GM21786 (cell line): ENCODE measurements at regions not wholly inside any gene's neighbourhood (a gene's known extent, or its start where the extent isn't known, plus 50 kb on each side); places are given as distances from the start of the nearest gene placed in this dataset.

Experiments used
- ATAC-seq: cut with Tn5 transposase; IDR thresholded peaks from one replicate; pipeline ENCODE4 v1.9.1; 2021; ENCODE audit not compliant: unreplicated experiment

DNA sequence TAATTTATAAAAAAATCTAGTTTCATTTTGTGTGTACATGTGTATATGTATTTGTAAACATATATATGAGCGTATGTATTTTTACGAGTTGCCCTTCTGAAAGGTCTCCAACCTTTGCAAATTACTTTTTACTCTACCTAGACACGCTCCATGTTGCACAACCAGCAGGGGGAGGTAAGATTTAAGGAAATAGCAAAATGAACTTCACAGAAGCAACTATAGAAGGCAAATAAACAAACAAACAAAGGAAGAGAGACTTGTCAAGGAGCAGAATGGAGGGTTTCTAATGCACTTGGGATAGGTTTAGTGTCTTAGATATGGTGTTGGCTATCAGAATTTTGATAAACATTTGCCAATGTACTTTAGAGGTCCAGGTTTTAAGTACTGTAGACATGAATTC lies 820.5 kb upstream of the POU3F3 start:
- no peak for ATAC-seq

DNA sequence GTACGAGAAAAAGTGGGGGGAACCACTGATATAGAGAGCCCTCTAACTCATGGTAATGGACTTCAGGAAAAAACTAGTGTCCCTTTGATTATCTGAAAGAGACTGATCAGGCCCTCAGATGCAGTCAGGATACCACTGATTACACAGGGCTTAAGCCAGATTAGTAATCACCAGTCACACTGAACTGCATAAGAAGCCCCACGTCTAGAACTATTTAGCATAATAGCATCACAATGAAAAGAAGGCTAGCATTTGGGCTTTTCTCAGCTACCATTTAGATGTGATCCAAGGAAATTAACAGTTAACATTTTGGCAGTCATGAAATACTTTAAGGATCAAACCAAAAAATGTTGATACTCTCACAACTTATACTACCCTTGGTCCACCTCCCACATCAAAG lies 813.1 kb upstream of the POU3F3 start:
- no peak for ATAC-seq

DNA sequence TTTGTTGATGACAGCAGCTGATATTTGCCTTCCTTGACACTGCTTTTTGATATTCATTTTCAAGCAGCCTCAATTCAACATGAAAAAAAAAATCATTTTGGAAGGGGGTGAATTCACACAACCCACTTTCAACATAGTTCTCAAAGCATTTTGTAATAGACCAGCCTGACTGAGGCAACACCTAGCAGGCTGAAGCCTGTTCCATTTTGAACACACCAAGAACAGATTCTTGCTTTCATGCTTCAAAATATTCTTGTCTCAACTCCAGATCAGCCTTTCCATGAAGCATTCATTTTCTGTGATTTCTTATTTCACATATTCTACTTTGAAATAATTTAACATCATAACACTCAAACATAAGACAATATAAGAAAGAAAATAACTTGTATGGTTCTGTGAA lies 812.6 kb upstream of the POU3F3 start:
- ATAC-seq, result no peak

DNA sequence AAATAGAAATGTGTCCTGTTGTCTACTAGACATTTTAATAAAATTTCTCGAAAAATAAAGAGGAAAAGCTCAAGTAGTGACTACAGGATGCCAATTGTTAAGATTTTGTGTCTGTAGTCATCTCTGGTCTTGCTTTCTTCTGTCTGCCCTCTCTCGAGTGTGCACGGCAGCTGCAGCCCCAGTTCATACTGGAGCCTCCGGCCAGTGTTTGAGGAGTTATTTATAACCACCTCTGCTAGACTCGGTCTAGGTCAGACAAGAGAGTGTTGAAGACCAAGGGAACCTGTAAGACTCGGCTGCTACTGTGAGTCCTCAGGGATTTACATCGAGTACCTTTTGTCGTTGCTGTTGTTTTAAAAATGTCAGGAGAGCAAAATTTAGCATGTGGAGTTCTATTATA lies 810.1 kb upstream of the POU3F3 start:
- no peak for ATAC-seq

DNA sequence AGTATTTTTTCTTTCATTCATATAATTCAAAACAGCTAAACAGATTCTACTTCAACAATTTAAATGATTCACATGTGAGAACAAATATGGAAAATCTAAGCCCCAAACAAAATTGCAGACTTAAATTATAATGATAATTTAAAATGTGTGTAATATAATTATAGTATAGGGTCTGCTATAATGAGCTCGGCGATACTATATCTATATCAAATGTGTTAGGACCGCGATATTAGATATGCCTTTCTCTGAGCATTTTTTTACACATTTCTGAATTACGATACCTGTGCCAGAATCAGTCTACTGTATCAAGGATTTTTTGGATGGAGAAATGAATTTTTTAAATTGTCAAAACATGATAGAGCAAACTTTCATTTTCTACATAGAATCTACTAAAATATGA lies 808.8 kb upstream of the POU3F3 start:
- no peak for ATAC-seq

DNA sequence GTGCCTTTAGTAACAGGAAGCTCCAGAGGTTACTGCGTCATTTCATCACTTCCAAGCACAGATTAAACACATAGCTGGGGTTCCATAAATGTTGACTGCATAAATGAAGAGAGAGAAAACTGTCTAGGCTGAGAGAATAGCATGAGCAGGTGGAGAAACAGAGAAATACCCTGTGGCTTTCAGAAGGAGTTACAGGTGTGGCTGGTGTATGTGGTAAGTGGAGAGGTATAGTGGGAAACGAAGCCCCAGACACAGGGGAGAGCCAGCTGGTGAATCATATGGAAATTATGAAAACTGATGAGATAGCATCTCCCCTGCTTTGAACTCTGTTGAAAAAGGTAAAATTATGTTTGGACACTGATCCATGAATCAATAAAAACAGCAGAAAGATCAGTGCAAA lies 807.4 kb upstream of the POU3F3 start:
- ATAC-seq, result no peak

DNA sequence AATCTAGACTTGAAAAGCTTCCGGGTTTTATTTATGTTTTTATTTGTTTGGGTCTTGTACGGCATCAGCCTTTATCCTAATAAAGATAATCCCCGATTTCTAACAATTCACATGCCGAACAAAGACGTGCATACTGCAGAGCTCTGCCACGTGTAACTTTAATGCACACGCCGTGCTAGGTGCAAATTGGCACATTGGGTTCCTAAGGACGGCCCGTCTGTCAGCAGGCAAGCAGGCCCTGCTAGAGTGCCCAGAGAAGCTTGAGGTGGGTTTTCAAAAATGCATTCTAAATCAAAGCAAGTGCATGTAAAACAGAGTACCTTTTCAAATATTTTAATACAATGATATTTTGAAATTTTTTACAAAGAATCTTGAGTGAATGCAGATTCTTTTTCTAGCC lies 806.4 kb upstream of the POU3F3 start:
- no peak for ATAC-seq

DNA sequence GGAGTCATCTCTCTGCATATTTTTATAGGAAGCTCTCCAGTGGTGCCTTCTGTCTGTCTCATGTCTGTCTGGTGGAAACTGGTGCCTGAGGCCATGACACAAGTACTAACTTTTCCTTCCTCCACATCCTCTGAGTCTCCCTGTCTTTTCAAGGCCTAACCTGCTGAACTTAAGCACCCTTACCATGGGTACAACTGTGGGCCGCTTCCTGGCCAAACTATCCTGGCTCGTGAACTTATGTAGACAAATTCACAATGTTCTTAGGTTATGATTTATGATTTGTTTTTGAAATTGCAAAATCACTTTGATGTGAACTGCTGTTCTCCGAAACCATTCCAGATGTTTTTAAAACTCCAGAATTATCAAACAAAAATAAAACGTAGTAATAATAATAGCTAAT lies 804.5 kb upstream of the POU3F3 start:
- no peak for ATAC-seq

DNA sequence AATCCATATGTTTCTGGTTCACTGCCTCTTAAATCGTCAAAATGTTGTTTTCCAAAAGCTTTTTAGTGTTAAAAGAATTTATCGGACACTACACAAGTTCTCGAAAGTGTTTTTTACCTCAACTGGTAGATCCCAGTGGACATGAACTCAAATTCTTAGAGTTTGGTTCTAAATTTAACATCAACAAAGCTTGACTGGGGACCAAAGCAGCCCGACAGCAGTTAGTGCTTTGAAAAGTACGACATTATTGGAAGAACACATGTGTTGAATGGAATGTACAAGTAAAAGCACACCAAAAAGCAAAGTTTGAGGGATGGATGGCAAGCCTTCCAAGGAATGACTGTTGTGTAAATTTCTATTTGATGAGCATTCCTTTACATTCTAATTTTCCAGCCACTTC lies 803.9 kb upstream of the POU3F3 start:
- no peak for ATAC-seq

DNA sequence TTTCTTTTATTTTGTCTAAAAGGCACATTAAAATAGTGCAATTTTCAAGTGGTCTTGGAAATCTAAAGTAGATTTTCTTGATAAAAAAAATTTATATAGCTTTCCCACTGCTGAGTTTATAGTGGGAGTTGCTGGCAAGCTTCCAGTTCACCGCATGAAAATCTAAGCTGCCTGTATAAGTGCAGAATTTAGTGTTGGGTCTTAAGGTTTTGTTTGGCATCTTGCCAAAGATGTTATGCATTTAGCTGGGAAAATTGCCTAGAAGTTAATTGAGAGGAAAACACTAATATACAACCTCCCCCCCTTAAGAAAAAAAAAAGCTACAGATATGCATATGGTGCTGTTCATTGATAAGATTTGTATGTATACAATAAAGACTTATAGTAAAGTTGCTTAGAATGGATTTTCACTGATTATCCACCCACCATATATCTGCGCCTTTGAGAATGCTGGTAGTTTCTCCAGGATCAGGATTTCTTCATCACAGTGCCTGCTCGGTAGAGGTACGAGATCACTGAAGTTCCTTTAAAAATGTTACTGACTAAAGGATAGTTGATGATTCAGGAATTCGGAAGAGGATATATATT lies 803.2 kb upstream of the POU3F3 start:
- ATAC-seq, result no peak

DNA sequence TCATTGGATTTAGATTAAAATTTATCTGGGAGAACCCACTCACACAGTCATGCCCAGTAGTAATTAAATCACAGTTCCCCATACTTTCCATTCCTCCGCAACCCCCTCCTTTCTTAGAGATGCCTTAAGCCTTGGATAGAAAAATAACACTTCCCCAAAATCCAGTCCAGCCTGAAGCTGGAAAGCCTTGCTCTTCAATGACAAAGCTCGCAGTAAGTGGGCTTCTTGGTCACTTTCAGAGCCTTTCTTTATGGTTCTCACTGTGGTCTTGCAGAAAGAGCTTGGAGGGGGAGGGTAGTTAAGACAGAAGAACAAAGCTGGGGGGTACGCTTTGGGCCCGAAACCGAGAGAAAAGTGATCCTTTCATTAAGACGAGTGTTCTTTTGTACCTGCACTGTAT lies 802.1 kb upstream of the POU3F3 start:
- ATAC-seq, result no peak

DNA sequence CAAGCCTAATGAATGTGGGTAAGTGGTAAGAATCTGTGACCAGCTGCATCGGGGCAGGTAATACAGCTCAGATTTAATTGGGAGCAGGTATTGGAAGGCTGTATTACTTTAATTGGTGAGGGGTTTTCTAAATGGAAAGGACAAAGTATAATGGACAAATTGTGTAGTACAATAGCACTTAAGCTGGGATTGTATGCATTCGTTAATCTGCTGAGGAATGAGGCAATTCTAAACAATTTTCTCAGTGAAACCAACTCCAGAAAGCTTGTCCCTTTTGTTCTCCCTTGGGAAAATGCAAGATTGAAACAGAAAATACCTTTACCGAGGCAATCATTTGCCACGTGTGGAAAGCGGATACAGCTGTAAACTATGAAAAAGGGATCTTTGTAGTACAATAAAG lies 801.6 kb upstream of the POU3F3 start:
- no peak for ATAC-seq

DNA sequence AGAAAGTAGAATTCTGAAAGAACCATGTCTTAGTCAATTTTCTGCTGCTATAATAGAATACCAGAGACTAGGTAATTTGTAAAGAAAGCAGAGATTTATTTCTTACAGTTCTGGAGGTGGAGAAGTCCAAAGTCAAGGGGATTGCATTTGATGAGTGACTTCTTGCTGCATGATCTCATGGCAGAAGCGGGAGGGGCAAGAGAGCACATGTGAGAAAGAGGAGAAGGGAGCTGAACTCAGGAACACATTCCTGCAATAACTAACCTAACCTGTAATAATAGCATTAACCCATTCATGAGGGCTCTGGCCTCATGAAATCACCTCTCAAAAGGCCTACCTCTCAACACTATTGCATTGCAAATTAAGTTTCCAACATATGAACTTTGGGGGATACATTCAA lies 797.5 kb upstream of the POU3F3 start:
- ATAC-seq, result no peak

DNA sequence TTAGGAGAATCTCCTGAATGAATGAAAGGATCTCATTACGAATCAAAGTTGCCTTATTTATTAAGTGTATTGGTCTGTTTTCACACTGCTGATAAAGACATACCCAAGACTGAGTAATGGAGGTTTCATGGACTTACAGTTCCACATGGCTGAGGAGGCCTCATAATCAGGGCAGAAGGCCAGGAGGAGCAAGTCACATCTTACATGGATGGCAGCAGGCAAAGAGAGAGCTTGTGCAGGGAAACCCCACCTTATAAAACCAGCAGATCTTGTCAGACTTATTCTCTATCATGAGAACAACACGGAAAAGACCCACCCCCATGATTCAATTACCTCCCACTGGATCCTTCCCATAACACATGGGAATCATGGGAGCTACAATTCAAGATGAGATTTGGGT lies 785.2 kb upstream of the POU3F3 start:
- ATAC-seq, result no peak

DNA sequence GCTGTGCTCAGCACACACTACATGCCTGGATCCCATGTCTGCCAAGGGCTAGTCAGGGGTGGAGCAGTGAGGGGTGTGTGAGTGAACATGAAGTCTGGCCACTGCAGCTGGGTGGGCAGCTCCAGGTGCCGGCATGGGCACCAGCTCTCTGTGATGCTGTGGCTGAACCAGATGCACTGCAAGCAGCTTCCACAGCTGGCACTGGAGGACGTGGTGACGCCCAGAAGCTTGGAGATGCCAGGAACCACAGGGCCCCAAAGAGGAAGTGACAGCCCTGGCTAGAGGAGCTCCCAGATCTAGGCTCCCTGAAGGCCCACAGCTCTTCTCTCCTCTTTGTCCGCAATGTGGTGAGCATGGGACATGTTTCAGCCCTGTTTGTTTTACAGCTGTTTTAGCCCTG lies 776.3 kb upstream of the POU3F3 start:
- no peak for ATAC-seq

DNA sequence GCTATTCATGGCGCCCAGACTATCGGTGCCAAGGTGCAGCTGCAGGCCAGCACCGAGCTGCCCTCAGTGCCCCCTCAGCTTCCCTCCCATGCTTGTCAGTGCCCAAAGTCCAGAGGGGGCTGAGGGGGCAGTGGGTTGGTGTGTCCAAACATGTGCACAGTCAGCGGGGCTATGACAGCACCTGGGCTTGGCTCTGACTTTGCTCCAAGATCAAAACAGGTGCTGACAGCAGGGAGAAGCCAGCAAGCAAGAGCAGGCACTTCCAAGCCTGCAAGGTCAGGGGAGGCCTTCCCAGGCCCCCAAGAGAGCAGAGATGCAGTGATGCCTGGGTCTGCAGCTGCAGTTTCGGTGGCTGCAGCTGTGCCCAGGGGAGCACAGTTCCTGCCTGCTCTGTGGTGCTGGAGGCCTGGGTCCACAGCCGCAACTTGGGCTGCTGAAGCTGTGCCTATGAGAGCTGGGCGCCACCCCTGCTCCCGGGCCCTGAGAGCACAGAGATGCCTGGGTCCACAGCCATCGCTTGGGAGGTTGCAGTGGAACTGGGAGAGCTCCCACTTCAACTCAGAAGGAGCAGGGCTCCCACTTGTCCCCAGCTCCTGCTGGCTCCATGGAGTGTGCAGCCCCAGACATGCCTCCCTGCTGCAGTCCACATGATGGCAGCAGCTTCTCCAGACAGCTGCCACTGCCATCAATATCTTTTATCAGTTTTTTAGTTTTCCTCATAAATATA lies 775.3 kb upstream of the POU3F3 start:
- ATAC-seq, result no peak

DNA sequence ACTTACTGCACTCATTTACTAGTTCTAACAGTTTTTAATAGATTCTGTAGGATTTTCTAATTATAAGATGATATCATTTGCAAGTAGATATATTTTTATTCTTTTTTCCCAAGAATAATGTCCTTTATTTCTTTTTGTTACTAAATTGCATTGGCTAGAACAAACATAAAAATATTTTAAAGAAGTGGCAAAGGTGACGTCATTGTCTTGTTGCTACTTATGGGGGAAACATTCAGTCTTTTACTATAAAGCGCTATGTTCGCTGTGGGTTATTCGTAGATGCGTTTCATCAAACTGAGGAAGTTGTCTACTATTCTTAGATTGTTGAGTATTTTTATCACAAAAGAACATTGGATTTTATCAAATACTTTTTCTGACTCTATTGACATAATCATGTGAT lies 765.2 kb upstream of the POU3F3 start:
- ATAC-seq, result no peak

DNA sequence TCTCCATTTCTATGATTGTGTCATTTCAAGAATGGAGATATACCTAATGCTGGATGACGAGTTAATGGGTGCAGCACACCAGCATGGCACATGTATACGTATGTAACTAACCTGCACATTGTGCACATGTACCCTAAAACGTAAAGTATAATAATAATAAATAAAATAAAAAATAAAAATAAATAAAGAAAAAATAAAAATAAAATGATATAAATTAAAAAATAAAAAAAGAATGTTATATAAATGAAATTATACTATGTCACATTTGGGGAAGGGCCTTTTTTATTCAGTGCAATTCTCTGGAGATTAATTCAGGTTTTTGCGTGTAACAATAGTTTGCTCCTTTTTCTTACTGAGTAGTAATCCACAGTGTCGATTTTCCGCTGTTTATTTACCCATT lies 763.5 kb upstream of the POU3F3 start:
- no peak for ATAC-seq

DNA sequence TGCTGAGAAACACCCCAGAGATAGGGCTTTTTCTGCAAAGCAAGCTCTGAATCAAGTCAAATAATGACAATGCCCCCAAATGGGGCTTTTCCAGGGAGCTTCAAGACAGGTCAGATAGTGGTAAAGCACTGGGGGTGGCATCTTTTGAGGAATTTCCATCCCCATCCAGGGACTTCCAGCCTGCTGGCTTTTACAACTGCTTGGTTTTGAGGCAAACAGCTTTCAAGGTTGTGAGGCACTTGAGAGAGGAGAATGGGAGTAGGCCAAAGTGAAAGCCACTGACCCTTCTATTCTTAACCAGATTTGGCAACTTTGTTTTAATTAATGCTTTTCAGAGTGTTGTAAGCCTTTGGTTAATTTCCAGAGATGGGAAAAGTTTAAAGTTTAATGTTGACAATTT lies 762.0 kb upstream of the POU3F3 start:
- ATAC-seq, result no peak

DNA sequence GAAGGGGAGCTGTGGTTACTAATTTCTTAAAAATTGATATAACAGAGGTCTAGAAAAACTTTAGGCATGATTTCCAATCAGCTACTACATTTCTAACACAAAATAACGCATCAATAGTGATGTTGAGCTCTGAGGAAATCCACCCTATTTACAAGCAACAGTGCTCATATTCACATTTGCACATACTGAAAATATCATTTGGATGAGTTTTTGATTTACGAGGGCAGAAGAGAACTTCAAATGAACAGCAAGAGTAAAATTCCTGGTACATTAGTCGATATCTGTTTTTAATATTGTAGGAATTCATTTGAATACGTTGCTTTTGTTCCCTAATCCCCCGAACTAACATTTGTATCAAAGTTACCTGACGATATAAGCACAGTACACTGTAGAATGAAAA lies 761.0 kb upstream of the POU3F3 start:
- ATAC-seq, result no peak

DNA sequence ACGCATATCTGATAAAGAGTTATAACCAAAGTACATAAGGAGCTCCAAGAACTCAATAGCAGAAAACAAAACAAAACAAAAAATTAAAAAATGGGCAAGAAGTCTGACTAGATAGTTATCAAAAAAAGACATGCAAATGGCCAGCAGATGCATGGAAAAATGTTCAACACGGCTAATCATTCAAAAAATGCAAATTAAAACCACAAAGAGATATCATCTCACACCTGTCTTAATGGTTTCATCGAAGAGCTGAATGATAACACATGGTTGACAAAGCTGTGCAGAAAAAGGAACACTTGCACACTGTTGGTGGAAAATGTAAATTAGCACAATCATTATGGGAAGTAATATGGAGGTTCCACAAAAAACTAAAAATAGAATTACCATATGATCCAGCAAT lies 751.3 kb upstream of the POU3F3 start:
- no peak for ATAC-seq

DNA sequence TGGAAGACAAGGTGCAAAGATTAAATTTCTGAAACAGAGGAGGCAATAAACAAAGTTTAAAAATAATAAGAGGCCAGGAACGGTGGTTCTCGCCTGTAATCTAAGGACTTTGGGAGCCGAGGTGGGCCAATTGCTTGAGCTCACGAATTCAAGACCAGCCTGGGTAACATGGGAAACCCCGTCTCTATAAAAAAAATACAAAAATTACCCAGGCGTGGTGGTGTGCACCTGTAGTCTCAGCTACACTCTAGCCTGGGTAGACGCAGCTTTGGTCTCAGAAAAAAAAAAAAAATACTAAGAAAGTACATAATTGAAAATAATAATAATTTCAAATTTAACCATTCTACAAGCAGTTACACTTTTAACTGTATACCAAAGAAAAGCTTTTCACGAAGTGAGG lies 744.6 kb upstream of the POU3F3 start:
- ATAC-seq, result no peak

DNA sequence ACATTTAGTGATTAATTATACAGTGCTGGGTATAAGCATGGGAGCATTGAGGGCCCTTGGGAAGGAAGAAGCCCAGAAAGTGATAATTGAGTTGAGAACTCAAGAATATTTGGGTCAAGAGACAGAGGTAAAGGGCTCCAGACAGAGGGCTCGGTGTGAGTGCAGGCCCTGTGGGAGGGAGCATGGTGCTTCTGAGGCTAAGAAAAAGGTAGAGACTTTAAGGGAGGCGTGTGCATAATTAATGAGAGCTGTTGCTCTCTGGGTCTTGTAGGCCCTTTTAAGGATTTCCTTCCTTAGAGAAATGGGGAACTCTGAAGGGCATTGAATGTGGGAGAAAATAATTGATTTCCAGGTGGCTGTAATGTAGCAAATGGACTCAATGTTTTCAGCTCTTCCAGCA lies 735.0 kb upstream of the POU3F3 start:
- no peak for ATAC-seq
